ENCODE measurements at regions not wholly inside any gene's neighbourhood (a gene's known extent, or its start where the extent isn't known, plus 50 kb on each side); places are given as distances from the start of the nearest gene placed in this dataset.

DNA sequence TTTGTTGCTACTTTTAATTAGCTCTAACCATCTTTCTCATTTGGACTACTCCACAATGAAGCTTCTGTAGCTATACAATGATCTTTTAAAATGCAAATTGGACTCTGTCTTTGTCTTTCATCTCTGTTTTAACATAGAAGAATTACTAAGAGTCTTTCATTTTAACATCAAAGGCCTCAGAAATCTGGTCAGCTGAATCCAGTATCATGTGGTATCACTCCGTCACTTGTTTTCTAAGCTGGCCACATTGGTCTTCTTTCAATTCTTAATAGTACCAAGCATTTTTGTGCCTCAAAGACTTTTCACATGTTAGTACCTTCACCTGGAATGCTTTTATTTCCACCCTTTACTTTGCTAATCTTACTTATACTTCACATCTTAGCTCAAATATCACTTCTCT is 95.5 kb upstream of the SLC16A7 start:
- no peak for FAIRE-seq
- SMC1A ChIA-PET (ENCODE audit: uncharacterized antibody, unreplicated experiment) = no interaction called here

More for the DNA sequence above, 95.5 kb upstream of the SLC16A7 start:
- Histone ChIP-seq H2AFZ (ENCODE audit: control insufficient read depth, low read depth, low read length) (no peak overlapping the region), H3K27me3 (replicated peaks in 1 of 2; ENCODE audit: control insufficient read depth in 2 of 2, insufficient read depth in 2 of 2, low read length in 1 of 2) (no peaks in the 10 kb centered on the region), H3K4me3 (no peak overlapping the region), H3K4me2 (ENCODE audit: control insufficient read depth, insufficient read depth) (no peak overlapping the region), H3K9me3 (replicated peaks; ENCODE audit: control insufficient read depth, insufficient read depth, low read length) (no peaks in the 10 kb centered on the region), H3K27ac (ENCODE audit: control insufficient read depth, insufficient read depth) (no peak overlapping the region), H3K9ac (ENCODE audit: control insufficient read depth, insufficient read depth, low read length) (no peak overlapping the region), H3K36me3 (ENCODE audit: control insufficient read depth in 2 of 2, insufficient read depth in 2 of 2, low read length in 1 of 2) (no peaks in the 10 kb centered on the region), H3K4me1 (ENCODE audit: control insufficient read depth, insufficient read depth, low read length) (no peaks in the 10 kb centered on the region), H3K79me2 (ENCODE audit: control insufficient read depth, insufficient read depth, low read length) (no peaks in the 10 kb centered on the region), H4K20me1 (ENCODE audit: control insufficient read depth, insufficient read depth) (no peaks in the 10 kb centered on the region)
- ChIA-PET RAD21 (ENCODE audit: unreplicated experiment) (no interaction called here), POLR2A (no interaction called here), CTCF (interaction anchor here (0.7 kb wide), 1 partner anchor 149 kb away, joined by 4 read pairs; no protein-coding TSS in a partner anchor)
- 0% methylated on average over 1 of the region's 1 CpG for WGBS (ENCODE audit: insufficient coverage, insufficient replicate concordance, low lambda C conversion rate, missing lambda C conversion rate)
- ATAC-seq = no peak
- no TSS peak for BruUV-seq (replicated peaks)
- TF ChIP-seq JUND (IDR thresholded peaks at IDR 0.05; ENCODE audit: low read depth, low read length) (no peak), ZNF384 (IDR thresholded peaks at IDR 0.05; ENCODE audit: borderline replicate concordance, low read depth, low read length) (no peak), CBX3 (IDR thresholded peaks at IDR 0.05; ENCODE audit: borderline replicate concordance, low read depth) (no peak), NFIC (IDR thresholded peaks at IDR 0.05; ENCODE audit: low read depth, low read length) (no peak), SMC3 (IDR thresholded peaks at IDR 0.05; ENCODE audit: borderline replicate concordance, low read length) (no peak), TBL1XR1 (IDR thresholded peaks at IDR 0.05; ENCODE audit: low read depth, low read length) (no peak), YY1 (IDR thresholded peaks at IDR 0.05; ENCODE audit: low read depth, low read length) (no peak), FOXM1 (IDR thresholded peaks at IDR 0.05; ENCODE audit: low read depth, low read length) (no peak), BRCA1 (IDR thresholded peaks at IDR 0.05; ENCODE audit: low read depth, low read length) (no peak), CREM (IDR thresholded peaks at IDR 0.05; ENCODE audit: low read depth) (no peak), ATF7 (IDR thresholded peaks at IDR 0.05; ENCODE audit: low read depth) (no peak)
- TF ChIP-seq, protein P1, sequence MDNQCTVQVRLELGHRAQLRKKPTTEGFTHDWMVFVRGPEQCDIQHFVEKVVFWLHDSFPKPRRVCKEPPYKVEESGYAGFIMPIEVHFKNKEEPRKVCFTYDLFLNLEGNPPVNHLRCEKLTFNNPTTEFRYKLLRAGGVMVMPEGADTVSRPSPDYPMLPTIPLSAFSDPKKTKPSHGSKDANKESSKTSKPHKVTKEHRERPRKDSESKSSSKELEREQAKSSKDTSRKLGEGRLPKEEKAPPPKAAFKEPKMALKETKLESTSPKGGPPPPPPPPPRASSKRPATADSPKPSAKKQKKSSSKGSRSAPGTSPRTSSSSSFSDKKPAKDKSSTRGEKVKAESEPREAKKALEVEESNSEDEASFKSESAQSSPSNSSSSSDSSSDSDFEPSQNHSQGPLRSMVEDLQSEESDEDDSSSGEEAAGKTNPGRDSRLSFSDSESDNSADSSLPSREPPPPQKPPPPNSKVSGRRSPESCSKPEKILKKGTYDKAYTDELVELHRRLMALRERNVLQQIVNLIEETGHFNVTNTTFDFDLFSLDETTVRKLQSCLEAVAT (IDR thresholded peaks at IDR 0.05) = no peak
- TF ChIP-seq, protein P2, sequence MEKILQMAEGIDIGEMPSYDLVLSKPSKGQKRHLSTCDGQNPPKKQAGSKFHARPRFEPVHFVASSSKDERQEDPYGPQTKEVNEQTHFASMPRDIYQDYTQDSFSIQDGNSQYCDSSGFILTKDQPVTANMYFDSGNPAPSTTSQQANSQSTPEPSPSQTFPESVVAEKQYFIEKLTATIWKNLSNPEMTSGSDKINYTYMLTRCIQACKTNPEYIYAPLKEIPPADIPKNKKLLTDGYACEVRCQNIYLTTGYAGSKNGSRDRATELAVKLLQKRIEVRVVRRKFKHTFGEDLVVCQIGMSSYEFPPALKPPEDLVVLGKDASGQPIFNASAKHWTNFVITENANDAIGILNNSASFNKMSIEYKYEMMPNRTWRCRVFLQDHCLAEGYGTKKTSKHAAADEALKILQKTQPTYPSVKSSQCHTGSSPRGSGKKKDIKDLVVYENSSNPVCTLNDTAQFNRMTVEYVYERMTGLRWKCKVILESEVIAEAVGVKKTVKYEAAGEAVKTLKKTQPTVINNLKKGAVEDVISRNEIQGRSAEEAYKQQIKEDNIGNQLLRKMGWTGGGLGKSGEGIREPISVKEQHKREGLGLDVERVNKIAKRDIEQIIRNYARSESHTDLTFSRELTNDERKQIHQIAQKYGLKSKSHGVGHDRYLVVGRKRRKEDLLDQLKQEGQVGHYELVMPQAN (conservative IDR thresholded peaks at IDR 0.05) = no peak
- TF ChIP-seq, protein P3, sequence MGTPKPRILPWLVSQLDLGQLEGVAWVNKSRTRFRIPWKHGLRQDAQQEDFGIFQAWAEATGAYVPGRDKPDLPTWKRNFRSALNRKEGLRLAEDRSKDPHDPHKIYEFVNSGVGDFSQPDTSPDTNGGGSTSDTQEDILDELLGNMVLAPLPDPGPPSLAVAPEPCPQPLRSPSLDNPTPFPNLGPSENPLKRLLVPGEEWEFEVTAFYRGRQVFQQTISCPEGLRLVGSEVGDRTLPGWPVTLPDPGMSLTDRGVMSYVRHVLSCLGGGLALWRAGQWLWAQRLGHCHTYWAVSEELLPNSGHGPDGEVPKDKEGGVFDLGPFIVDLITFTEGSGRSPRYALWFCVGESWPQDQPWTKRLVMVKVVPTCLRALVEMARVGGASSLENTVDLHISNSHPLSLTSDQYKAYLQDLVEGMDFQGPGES (IDR thresholded peaks at IDR 0.05) = no peak
- intact Hi-C loops (cut with micrococcal nuclease; ENCODE audit: unreplicated experiment) = no loop called here
- in situ Hi-C loops (cut with MboI) = no loop called here
- DNase-seq (ENCODE audit: low read depth, low spot score) = no peak

Data from GM12878 (cell line).